ENCODE measurements at regions not wholly inside any gene's neighbourhood (a gene's known extent, or its start where the extent isn't known, plus 50 kb on each side); places are given as distances from the start of the nearest gene placed in this dataset.

DNA sequence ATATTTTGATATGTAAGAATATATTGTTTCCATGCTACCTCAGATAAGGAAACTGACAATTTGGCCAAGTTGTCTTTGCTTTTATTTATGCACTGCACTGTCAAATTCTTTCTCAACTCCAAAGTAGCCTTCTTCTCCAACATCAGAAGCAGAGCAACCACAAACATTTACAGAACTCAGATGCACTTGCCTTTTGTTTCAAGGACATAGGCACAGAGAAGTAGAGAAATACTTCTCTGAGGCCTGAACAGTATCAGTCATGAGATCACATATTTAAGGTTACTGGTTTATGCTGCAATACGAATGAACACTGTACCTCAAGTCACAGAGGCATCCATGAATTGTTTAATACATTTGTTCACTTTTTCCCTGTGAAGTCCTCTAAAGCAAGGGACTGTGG lies 606.1 kb upstream of the SLIT2 start:
- Histone ChIP-seq H3K4me3 (ENCODE audit: low read depth in 1 of 2, low read length in 2 of 2) (no peak overlapping the region), H3K9ac (ENCODE audit: low read length) (no peak overlapping the region), H3K4me1 (ENCODE audit: insufficient read depth, low read length) (no peaks in the 10 kb centered on the region), H3K27me3 (ENCODE audit: control insufficient read depth in 1 of 2, insufficient read depth in 2 of 2, low read length in 2 of 2) (no peaks in the 10 kb centered on the region), H3K27ac (ENCODE audit: low read depth, low read length) (no peak overlapping the region), H3K36me3 (ENCODE audit: insufficient read depth, low read length) (no peaks in the 10 kb centered on the region), H3K9me3 (ENCODE audit: low read length) (no peaks in the 10 kb centered on the region)

DNA sequence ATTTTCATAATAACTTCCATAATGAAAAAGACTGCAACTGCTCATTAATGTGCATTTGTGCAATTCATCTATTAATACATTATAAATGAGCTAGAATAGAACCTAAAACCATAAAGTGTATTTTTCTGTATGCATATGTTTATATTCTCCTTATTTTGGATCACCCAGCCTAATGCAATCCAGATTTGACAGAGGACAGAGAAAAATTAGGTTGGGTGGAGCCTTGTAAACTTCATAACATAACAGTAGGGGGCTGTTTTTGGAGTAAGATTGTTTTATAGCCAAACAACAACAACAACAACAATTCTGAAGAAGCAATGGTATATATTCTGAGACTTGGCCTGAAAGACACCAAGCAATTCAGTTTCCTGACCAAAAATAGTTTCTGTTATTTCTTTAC lies 615.3 kb upstream of the SLIT2 start:
- Histone ChIP-seq H3K36me3 (ENCODE audit: insufficient read depth, low read length) (no peaks in the 10 kb centered on the region), H3K4me1 (ENCODE audit: insufficient read depth, low read length) (no peaks in the 10 kb centered on the region), H3K4me3 (ENCODE audit: low read depth in 1 of 2, low read length in 2 of 2) (no peak overlapping the region), H3K27ac (ENCODE audit: low read depth, low read length) (no peak overlapping the region), H3K9ac (ENCODE audit: low read length) (no peak overlapping the region), H3K9me3 (ENCODE audit: low read length) (no peaks in the 10 kb centered on the region), H3K27me3 (ENCODE audit: control insufficient read depth in 1 of 2, insufficient read depth in 2 of 2, low read length in 2 of 2) (no peaks in the 10 kb centered on the region)

DNA sequence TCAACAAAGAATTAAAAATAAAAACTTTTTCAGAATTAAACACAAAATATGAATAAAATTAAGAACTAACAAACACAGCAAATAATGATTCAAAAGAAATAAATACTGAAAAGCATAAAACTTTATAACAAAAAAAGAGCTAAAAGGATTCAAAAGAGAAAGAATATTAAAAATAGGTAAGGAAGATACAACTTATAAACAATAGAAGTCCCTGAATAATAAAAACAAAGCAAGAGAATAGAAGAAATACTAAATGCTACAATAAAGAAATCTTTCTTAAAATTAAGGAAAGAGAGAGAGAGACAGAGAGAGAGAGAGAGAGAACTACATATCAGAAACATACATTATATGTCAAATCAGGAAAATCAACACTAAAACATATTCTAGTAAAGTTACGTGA lies 619.9 kb upstream of the SLIT2 start:
- Histone ChIP-seq H3K4me1 (ENCODE audit: insufficient read depth, low read length) (no peaks in the 10 kb centered on the region), H3K4me3 (ENCODE audit: low read depth in 1 of 2, low read length in 2 of 2) (no peak overlapping the region), H3K27me3 (ENCODE audit: control insufficient read depth in 1 of 2, insufficient read depth in 2 of 2, low read length in 2 of 2) (no peaks in the 10 kb centered on the region), H3K27ac (ENCODE audit: low read depth, low read length) (no peak overlapping the region), H3K9me3 (ENCODE audit: low read length) (no peaks in the 10 kb centered on the region), H3K36me3 (ENCODE audit: insufficient read depth, low read length) (no peaks in the 10 kb centered on the region), H3K9ac (ENCODE audit: low read length) (no peak overlapping the region)

- Histone ChIP-seq H3K9ac (ENCODE audit: low read length) (no peak overlapping the region), H3K27ac (ENCODE audit: low read depth, low read length) (no peak overlapping the region), H3K27me3 (ENCODE audit: control insufficient read depth in 1 of 2, insufficient read depth in 2 of 2, low read length in 2 of 2) (no peaks in the 10 kb centered on the region), H3K9me3 (ENCODE audit: low read length) (no peaks in the 10 kb centered on the region), H3K4me1 (ENCODE audit: insufficient read depth, low read length) (no peaks in the 10 kb centered on the region), H3K4me3 (ENCODE audit: low read depth in 1 of 2, low read length in 2 of 2) (no peak overlapping the region), H3K36me3 (ENCODE audit: insufficient read depth, low read length) (no peaks in the 10 kb centered on the region)
Measured at GRCh38 chr4:19623866-19624265, 627.8 kb upstream of the SLIT2 start.

DNA sequence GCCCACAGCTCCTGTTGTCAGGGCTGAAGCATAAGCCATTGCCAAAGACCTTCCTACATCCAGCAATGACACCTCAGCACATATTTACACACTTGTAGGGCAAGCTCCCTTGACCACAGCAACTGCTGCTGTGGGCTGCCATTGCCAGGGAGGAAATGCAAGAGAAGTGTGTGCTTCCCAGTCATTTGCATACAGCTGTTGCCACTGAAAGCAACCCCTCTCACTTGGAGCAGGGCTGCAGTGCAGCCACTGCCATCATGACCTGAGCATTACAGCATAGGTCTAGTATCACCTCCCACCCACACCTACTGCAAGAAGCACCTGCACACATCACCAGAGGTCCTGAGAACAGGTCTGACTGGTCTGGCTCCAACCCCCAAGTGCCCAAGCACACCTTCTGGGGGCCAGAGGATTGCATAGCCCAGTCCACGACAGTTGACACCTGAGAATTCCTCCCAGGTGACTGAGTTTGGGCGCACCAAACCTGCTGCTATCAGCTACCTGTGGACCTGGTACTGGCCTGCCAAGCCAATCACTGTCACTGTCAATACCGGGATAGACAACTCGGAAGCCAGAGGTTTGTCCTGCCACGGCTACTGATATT lies 636.5 kb upstream of the SLIT2 start:
- H3K9me3 ChIP-seq (ENCODE audit: low read length) = no peaks in the 10 kb centered on the region
- no peak overlapping the region for H3K4me3 ChIP-seq (ENCODE audit: low read depth in 1 of 2, low read length in 2 of 2)
- H3K36me3 ChIP-seq (ENCODE audit: insufficient read depth, low read length) = no peaks in the 10 kb centered on the region
- H3K27me3 ChIP-seq (ENCODE audit: control insufficient read depth in 1 of 2, insufficient read depth in 2 of 2, low read length in 2 of 2) = no peaks in the 10 kb centered on the region
- no peak overlapping the region for H3K27ac ChIP-seq (ENCODE audit: low read depth, low read length)
- H3K9ac ChIP-seq (ENCODE audit: low read length) = no peak overlapping the region
- H3K4me1 ChIP-seq (ENCODE audit: insufficient read depth, low read length) = no peaks in the 10 kb centered on the region

GRCh38 chr4:19614171-19614570 lies 637.5 kb upstream of the SLIT2 start:
- Histone ChIP-seq H3K4me3 (ENCODE audit: low read depth in 1 of 2, low read length in 2 of 2) (no peak overlapping the region), H3K9ac (ENCODE audit: low read length) (no peak overlapping the region), H3K27me3 (ENCODE audit: control insufficient read depth in 1 of 2, insufficient read depth in 2 of 2, low read length in 2 of 2) (no peaks in the 10 kb centered on the region), H3K27ac (ENCODE audit: low read depth, low read length) (no peak overlapping the region), H3K36me3 (ENCODE audit: insufficient read depth, low read length) (no peaks in the 10 kb centered on the region), H3K9me3 (ENCODE audit: low read length) (no peaks in the 10 kb centered on the region), H3K4me1 (ENCODE audit: insufficient read depth, low read length) (no peaks in the 10 kb centered on the region)

DNA sequence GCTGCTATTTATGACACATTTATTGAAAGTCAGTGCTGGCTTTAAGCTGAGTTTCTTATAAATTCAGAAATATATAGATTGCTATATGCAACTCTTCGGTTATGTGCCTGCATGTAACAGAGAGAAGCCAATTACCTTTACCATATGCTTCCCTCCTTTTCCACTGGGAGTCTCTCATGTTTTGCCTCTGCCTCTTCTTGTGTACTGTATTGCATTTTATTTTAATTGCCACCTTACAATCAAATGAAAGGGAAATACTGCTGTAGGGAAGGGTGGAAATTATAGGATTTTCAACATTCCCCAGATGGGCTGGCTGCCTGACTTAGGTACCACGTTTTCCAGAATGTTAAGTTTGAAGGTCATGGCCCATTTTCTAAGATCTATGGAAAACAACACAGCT lies 655.4 kb upstream of the SLIT2 start:
- Histone ChIP-seq H3K27me3 (ENCODE audit: control insufficient read depth in 1 of 2, insufficient read depth in 2 of 2, low read length in 2 of 2) (no peaks in the 10 kb centered on the region), H3K4me1 (ENCODE audit: insufficient read depth, low read length) (no peaks in the 10 kb centered on the region), H3K4me3 (ENCODE audit: low read depth in 1 of 2, low read length in 2 of 2) (no peak overlapping the region), H3K36me3 (ENCODE audit: insufficient read depth, low read length) (no peaks in the 10 kb centered on the region), H3K9ac (ENCODE audit: low read length) (no peak overlapping the region), H3K27ac (ENCODE audit: low read depth, low read length) (no peak overlapping the region), H3K9me3 (ENCODE audit: low read length) (no peaks in the 10 kb centered on the region)

- Histone ChIP-seq H3K4me1 (ENCODE audit: insufficient read depth, low read length) (no peaks in the 10 kb centered on the region), H3K36me3 (ENCODE audit: insufficient read depth, low read length) (no peaks in the 10 kb centered on the region), H3K27me3 (ENCODE audit: control insufficient read depth in 1 of 2, insufficient read depth in 2 of 2, low read length in 2 of 2) (no peaks in the 10 kb centered on the region), H3K4me3 (ENCODE audit: low read depth in 1 of 2, low read length in 2 of 2) (no peak overlapping the region), H3K9ac (ENCODE audit: low read length) (no peak overlapping the region), H3K9me3 (ENCODE audit: low read length) (no peaks in the 10 kb centered on the region), H3K27ac (ENCODE audit: low read depth, low read length) (no peak overlapping the region)
Measured at GRCh38 chr4:19592391-19592790, 659.3 kb upstream of the SLIT2 start.

GRCh38 chr4:19583827-19584569 lies 667.7 kb upstream of the SLIT2 start:
- H3K27ac ChIP-seq (ENCODE audit: low read depth, low read length) = no peak overlapping the region
- peaks cover 11% of the 10 kb centered on the region for H3K4me1 ChIP-seq (ENCODE audit: insufficient read depth, low read length)
- H3K9me3 ChIP-seq (ENCODE audit: low read length) = no peaks in the 10 kb centered on the region
- H3K9ac ChIP-seq (ENCODE audit: low read length) = no peak overlapping the region
- H3K4me3 ChIP-seq (ENCODE audit: low read depth in 1 of 2, low read length in 2 of 2) = no peak overlapping the region
- no peaks in the 10 kb centered on the region for H3K36me3 ChIP-seq (ENCODE audit: insufficient read depth, low read length)
- H3K27me3 ChIP-seq (ENCODE audit: control insufficient read depth in 1 of 2, insufficient read depth in 2 of 2, low read length in 2 of 2) = no peaks in the 10 kb centered on the region

DNA sequence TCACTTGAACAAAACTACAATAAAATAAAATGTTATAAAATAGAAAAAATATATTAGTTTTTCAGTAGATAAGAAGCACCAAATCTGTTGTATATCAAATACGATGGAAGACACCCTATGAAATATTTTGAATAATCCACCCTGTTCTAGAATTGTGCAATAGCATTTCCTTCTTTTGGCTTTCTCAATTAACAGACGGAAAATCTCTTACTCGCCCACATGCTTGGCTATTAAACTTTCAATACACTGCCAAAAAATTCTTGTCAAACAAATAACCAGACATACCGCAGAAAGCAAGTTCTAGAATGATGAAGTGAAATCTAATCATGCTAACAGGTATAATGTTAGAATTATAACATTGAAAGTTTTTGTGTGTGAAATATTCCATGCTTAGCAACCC lies 671.6 kb upstream of the SLIT2 start:
- Histone ChIP-seq H3K27me3 (ENCODE audit: control insufficient read depth in 1 of 2, insufficient read depth in 2 of 2, low read length in 2 of 2) (no peaks in the 10 kb centered on the region), H3K4me1 (ENCODE audit: insufficient read depth, low read length) (peaks cover 17% of the 10 kb centered on the region), H3K27ac (ENCODE audit: low read depth, low read length) (peak overlapping the region; percentile 10), H3K36me3 (ENCODE audit: insufficient read depth, low read length) (no peaks in the 10 kb centered on the region), H3K9me3 (ENCODE audit: low read length) (no peaks in the 10 kb centered on the region), H3K4me3 (ENCODE audit: low read depth in 1 of 2, low read length in 2 of 2) (no peak overlapping the region), H3K9ac (ENCODE audit: low read length) (no peak overlapping the region)

DNA sequence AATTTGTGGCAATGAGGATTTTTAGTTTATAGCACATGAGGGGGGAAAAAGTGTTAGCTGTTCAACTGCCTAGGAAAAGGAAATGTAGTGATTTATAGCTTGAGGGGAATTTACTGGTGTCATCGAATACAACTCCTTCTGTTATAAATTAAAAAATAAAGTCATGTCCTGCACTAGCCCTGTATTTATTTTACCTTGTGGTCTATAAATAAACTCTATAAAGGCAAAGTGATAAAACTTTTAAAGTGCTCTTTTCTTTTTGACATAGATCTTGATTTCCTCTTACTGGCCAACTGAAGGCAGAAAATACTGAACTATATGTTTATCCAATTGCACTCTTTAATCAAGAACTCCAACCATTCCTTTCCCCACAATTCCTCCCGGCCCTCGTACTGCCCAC lies 672.1 kb upstream of the SLIT2 start:
- Histone ChIP-seq H3K27me3 (ENCODE audit: control insufficient read depth in 1 of 2, insufficient read depth in 2 of 2, low read length in 2 of 2) (no peaks in the 10 kb centered on the region), H3K4me1 (ENCODE audit: insufficient read depth, low read length) (peaks cover 17% of the 10 kb centered on the region), H3K27ac (ENCODE audit: low read depth, low read length) (no peak overlapping the region), H3K36me3 (ENCODE audit: insufficient read depth, low read length) (no peaks in the 10 kb centered on the region), H3K4me3 (ENCODE audit: low read depth in 1 of 2, low read length in 2 of 2) (no peak overlapping the region), H3K9ac (ENCODE audit: low read length) (no peak overlapping the region), H3K9me3 (ENCODE audit: low read length) (no peaks in the 10 kb centered on the region)

DNA sequence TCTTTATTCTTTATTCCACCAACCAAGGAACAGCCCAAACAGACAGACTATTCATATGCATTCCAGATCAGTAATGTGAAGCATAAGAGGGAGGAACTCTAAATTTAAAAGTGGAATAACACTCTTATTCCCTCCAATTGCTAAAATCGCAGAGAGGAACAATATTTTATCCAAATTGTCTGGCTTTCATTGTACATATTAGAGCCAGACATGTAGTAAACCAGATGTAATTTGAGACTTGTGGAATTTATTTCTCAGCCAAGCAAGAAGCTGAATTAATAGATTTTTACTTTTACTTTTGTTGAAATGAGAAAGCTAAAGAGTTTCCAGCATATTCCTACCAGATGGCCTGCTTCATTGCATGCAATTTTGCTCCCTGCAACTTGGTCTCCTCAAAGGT lies 674.6 kb upstream of the SLIT2 start:
- Histone ChIP-seq H3K27ac (ENCODE audit: low read depth, low read length) (no peak overlapping the region), H3K4me3 (ENCODE audit: low read depth in 1 of 2, low read length in 2 of 2) (no peak overlapping the region), H3K9ac (ENCODE audit: low read length) (no peak overlapping the region), H3K9me3 (ENCODE audit: low read length) (no peaks in the 10 kb centered on the region), H3K36me3 (ENCODE audit: insufficient read depth, low read length) (no peaks in the 10 kb centered on the region), H3K27me3 (ENCODE audit: control insufficient read depth in 1 of 2, insufficient read depth in 2 of 2, low read length in 2 of 2) (no peaks in the 10 kb centered on the region), H3K4me1 (ENCODE audit: insufficient read depth, low read length) (peaks cover 17% of the 10 kb centered on the region)
